ENCODE measurements at regions not wholly inside any gene's neighbourhood (a gene's known extent, or its start where the extent isn't known, plus 50 kb on each side); places are given as distances from the start of the nearest gene placed in this dataset.

DNA sequence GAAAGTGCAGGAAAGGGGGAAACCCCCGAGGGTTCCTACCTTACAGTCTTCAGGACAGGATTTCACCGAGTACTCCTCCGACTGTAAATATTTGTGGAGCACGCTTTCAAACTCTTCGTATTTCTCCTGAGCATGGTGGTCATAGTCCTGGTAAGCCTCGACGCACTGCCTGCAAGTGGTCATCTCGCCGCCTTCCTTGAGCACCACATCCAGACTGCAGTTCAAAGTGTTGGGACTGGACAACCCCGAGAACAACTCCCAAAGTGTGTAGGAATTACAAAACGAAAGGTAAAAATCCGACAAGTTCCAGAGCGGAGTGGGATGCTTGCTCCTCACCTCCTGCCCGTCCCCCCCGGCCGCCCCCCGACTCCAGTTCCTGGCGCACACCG is 349.7 kb downstream of the LIG4 start:
- TF ChIP-seq EZH2 (IDR thresholded peaks at IDR 0.05; ENCODE audit: low read depth) (no peak), CTCF (conservative IDR thresholded peaks at IDR 0.05) (no peak)
